MCF 10A (cell line): ENCODE measurements at regions not wholly inside any gene's neighbourhood (a gene's known extent, or its start where the extent isn't known, plus 50 kb on each side); places are given as distances from the start of the nearest gene placed in this dataset.

Source experiments
- BruUV-seq: library from RNA; stranded (reverse); fragments of 400-500 nt; replicated peaks from 2 replicates; lab custom pipeline; 2021; lab: Mats Ljungman, UMichigan
- CTCF ChIA-PET: fragments of 300-600 bp; sonication (Branson Sonifier 250); formaldehyde crosslinking; extraction: SDS; loops from one replicate; lab custom pipeline; 2021; ENCODE audit warnings: antibody characterized with exemption, inconsistent platforms; lab: Yijun Ruan, JAX
- POLR2A ChIA-PET: fragments of 300-600, 350-650 bp; sonication (Branson Sonifier 250); formaldehyde crosslinking; extraction: SDS; loops from one replicate; lab custom pipeline; 2020; ENCODE audit warnings: antibody characterized with exemption, inconsistent platforms; lab: Yijun Ruan, JAX
- DNase-seq: peaks from one replicate; pipeline ENCODE4 v3.0.0-alpha.2; 2018; ENCODE audit not compliant: unreplicated experiment
- H3K27ac Mint-ChIP-seq: one replicate; pipeline ENCODE4 v1.8.0; 2022; ENCODE audit warnings: mild to moderate bottlenecking, low read depth, mixed read lengths; ENCODE audit not compliant: unreplicated experiment
- H3K27me3 Mint-ChIP-seq: one replicate; pipeline ENCODE4 v1.8.0; 2022; ENCODE audit warnings: mixed read lengths; ENCODE audit not compliant: insufficient read depth, unreplicated experiment
- H3K36me3 Mint-ChIP-seq: one replicate; pipeline ENCODE4 v1.8.0; 2022; ENCODE audit warnings: mild to moderate bottlenecking, moderate library complexity, mixed read lengths; ENCODE audit not compliant: insufficient read depth, unreplicated experiment
- H3K4me1 Mint-ChIP-seq: one replicate; pipeline ENCODE4 v1.8.0; 2022; ENCODE audit warnings: mixed read lengths; ENCODE audit not compliant: insufficient read depth, unreplicated experiment
- H3K4me3 Mint-ChIP-seq: one replicate; pipeline ENCODE4 v1.8.0; 2022; ENCODE audit warnings: mild to moderate bottlenecking, moderate library complexity, mixed read lengths; ENCODE audit not compliant: unreplicated experiment
- H3K9me3 Mint-ChIP-seq: one replicate; pipeline ENCODE4 v1.8.0; 2022; ENCODE audit warnings: mixed read lengths; ENCODE audit not compliant: unreplicated experiment
- intact Hi-C: fragments of 100-400 bp; cut with micrococcal nuclease; formaldehyde crosslinking; loops from 2 replicates; pipeline ENCODE4 v1.14.1; 2022
- TF ChIP-seq, protein P1 (sequence below): fragments of 200-600 bp; IDR thresholded peaks from one replicate; pipeline ENCODE4 v1.8.0; 2022; ENCODE audit warnings: antibody characterized with exemption, mild to moderate bottlenecking; ENCODE audit not compliant: unreplicated experiment

- no TSS peak for BruUV-seq
- POLR2A ChIA-PET: no interaction called here
- Mint-ChIP-seq H3K4me1 (no peaks in the 10 kb centered on the region), H3K27ac (no peak overlapping the region), H3K36me3 (peaks cover under 1% of the 10 kb centered on the region), H3K4me3 (no peak overlapping the region), H3K27me3 (no peaks in the 10 kb centered on the region), H3K9me3 (peaks cover 8% of the 10 kb centered on the region)
- no peak for DNase-seq
- TF ChIP-seq, protein P1, sequence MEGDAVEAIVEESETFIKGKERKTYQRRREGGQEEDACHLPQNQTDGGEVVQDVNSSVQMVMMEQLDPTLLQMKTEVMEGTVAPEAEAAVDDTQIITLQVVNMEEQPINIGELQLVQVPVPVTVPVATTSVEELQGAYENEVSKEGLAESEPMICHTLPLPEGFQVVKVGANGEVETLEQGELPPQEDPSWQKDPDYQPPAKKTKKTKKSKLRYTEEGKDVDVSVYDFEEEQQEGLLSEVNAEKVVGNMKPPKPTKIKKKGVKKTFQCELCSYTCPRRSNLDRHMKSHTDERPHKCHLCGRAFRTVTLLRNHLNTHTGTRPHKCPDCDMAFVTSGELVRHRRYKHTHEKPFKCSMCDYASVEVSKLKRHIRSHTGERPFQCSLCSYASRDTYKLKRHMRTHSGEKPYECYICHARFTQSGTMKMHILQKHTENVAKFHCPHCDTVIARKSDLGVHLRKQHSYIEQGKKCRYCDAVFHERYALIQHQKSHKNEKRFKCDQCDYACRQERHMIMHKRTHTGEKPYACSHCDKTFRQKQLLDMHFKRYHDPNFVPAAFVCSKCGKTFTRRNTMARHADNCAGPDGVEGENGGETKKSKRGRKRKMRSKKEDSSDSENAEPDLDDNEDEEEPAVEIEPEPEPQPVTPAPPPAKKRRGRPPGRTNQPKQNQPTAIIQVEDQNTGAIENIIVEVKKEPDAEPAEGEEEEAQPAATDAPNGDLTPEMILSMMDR: no peak
- intact Hi-C loops: no loop called here
- CTCF ChIA-PET: no interaction called here
Observed at GRCh38 chr4:132384709-132385108, 764.4 kb upstream of the PCDH10 start.

DNA sequence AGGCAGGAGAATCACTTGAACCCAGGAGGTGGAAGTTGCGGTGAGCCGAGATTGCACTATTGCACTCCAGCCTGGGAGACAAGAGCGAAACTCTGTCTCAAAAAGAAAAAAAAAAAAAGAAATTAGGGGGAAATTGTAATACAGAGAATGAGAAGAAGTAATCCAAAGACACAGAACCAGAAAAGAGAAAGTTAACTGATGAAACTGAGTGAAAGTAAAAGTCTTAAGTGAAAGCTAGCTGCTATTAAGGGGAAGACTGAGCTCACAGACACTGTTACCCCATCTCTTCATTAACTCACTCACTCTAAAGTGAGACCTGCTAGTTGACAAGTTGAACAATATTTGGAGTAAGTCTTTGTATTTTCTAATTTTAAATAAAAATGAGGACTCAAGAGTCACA lies 763.0 kb upstream of the PCDH10 start:
- no peaks in the 10 kb centered on the region for H3K4me1 Mint-ChIP-seq
- CTCF ChIA-PET: no interaction called here

DNA sequence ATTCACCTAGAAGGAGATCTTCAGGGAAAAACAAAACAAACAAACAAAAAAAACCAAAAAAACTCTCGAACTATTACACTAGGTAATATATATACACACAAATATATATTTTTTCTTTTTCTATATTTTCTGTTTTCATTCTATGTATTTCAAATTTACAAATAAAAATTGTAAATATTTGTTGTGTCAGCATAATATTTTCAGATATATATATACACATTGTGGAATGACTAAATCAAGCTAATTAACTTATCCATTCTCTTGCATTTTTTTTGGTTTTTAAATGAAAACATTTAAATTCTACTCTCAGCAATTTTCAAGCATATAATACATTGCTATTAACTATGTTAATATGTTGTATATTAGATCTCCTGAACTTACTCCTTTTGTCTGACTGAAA lies 762.0 kb upstream of the PCDH10 start:
- Mint-ChIP-seq H3K36me3 (peaks cover 4% of the 10 kb centered on the region), H3K9me3 (peaks cover 8% of the 10 kb centered on the region)
- TF ChIP-seq, protein P1: no peak

More for the DNA sequence above, 763.0 kb upstream of the PCDH10 start:
- POLR2A ChIA-PET: no interaction called here
- Mint-ChIP-seq H3K4me3 (no peak overlapping the region), H3K27ac (no peak overlapping the region), H3K9me3 (peaks cover 8% of the 10 kb centered on the region), H3K27me3 (no peaks in the 10 kb centered on the region), H3K36me3 (peaks cover 4% of the 10 kb centered on the region)
- intact Hi-C loops: no loop called here
- no peak for DNase-seq
- TF ChIP-seq, protein P1: no peak
- BruUV-seq: no TSS peak

DNA sequence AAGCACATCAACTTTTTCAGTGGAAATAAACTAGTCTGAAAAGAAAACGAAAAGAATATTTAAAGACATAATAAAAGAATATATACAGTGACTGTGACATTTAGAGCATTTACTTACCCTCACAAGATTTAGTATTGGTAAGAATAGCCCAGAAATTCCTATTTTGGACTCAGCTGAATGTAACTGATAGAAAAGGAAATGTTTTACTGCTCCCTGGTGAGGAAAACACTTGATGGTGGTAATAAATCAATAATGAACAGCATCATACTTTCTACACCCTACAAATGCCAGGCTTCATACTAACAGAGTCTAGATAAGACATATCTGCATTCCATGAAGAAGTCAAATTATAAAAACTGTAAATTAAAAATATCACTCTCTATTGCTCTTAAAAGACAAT lies 753.5 kb upstream of the PCDH10 start:
- H3K36me3 Mint-ChIP-seq: no peaks in the 10 kb centered on the region
- H3K9me3 Mint-ChIP-seq: peaks cover 1% of the 10 kb centered on the region
- no peaks in the 10 kb centered on the region for H3K27me3 Mint-ChIP-seq
- no peaks in the 10 kb centered on the region for H3K4me1 Mint-ChIP-seq
- POLR2A ChIA-PET: no interaction called here
- H3K27ac Mint-ChIP-seq: no peak overlapping the region
- intact Hi-C loops: no loop called here
- TF ChIP-seq, protein P1: no peak
- H3K4me3 Mint-ChIP-seq: no peak overlapping the region
- no TSS peak for BruUV-seq
- DNase-seq: no peak
- CTCF ChIA-PET: interaction anchor here (0.7 kb wide), 1 partner anchor 118 kb away, joined by 5 read pairs; no protein-coding TSS in a partner anchor

More for the DNA sequence above, 762.0 kb upstream of the PCDH10 start:
- Mint-ChIP-seq H3K4me3 (no peak overlapping the region), H3K4me1 (no peaks in the 10 kb centered on the region), H3K27me3 (no peaks in the 10 kb centered on the region), H3K27ac (no peak overlapping the region)
- no peak for DNase-seq
- intact Hi-C loops: no loop called here
- no TSS peak for BruUV-seq
- CTCF ChIA-PET: no interaction called here
- POLR2A ChIA-PET: no interaction called here
